WTC11 (cell line): ENCODE measurements at regions not wholly inside any gene's neighbourhood (a gene's known extent, or its start where the extent isn't known, plus 50 kb on each side); places are given as distances from the start of the nearest gene placed in this dataset.

Experiments
- ATAC-seq: fragments of 200-7000 bp; cut with Tn5 transposase; 2 replicates; pipeline ENCODE4 v1.10.0; 2021; ENCODE audit warnings: mild to moderate bottlenecking, moderate library complexity
- CTCF ChIA-PET: fragments of 300-600 bp; sonication (Branson Sonifier 250); formaldehyde crosslinking; loops from one replicate; lab custom pipeline; 2021; ENCODE audit warnings: antibody characterized with exemption; lab: Charles Lee
- POLR2A ChIA-PET: fragments of 350-600 bp; sonication (Branson Sonifier 250); formaldehyde crosslinking; loops from one replicate; lab custom pipeline; 2021; ENCODE audit warnings: antibody characterized with exemption; lab: Charles Lee
- DNase-seq: peaks from one replicate; pipeline ENCODE4 v3.0.0; 2021; ENCODE audit warnings: low spot score
- H3K27ac Mint-ChIP-seq: 2 replicates; pipeline ENCODE4 v1.8.0; 2021; ENCODE audit warnings: mixed read lengths
- H3K27me3 Mint-ChIP-seq: 2 replicates; pipeline ENCODE4 v1.8.0; 2021; ENCODE audit warnings: low read depth, mild to moderate bottlenecking, moderate library complexity, mixed read lengths
- H3K36me3 Mint-ChIP-seq: 2 replicates; pipeline ENCODE4 v1.8.0; 2021; ENCODE audit warnings: mixed read lengths
- H3K4me1 Mint-ChIP-seq: 2 replicates; pipeline ENCODE4 v1.8.0; 2022; ENCODE audit warnings: mixed read lengths
- H3K4me3 Mint-ChIP-seq: 2 replicates; pipeline ENCODE4 v1.8.0; 2021; ENCODE audit warnings: mild to moderate bottlenecking, moderate library complexity, mixed read lengths
- H3K9me3 Mint-ChIP-seq: 2 replicates; pipeline ENCODE4 v1.8.0; 2021; ENCODE audit warnings: mixed read lengths
- ATF1 ChIP-seq: sonication (generic); formaldehyde crosslinking; IDR thresholded peaks from 2 replicates; pipeline ENCODE4 v1.8.1; 2023; ENCODE audit warnings: mild to moderate bottlenecking, moderate library complexity, missing genetic modification reagents
- MAX ChIP-seq: sonication (generic); formaldehyde crosslinking; IDR thresholded peaks from 2 replicates; pipeline ENCODE4 v1.8.0; 2022; ENCODE audit warnings: mild to moderate bottlenecking, missing genetic modification reagents
- NR3C1 ChIP-seq: sonication (generic); formaldehyde crosslinking; conservative IDR thresholded peaks from 2 replicates; pipeline ENCODE4 v1.8.1; 2023; ENCODE audit warnings: low read depth, mild to moderate bottlenecking, missing genetic modification reagents
- SMAD4 ChIP-seq: sonication (generic); formaldehyde crosslinking; IDR thresholded peaks from 2 replicates; pipeline ENCODE4 v1.8.0; 2022; ENCODE audit warnings: mild to moderate bottlenecking, missing genetic modification reagents
- TCF7 ChIP-seq: sonication (generic); formaldehyde crosslinking; IDR thresholded peaks from 2 replicates; pipeline ENCODE4 v1.8.0; 2022; ENCODE audit warnings: mild to moderate bottlenecking, low read depth, missing genetic modification reagents, moderate library complexity
- TEAD1 ChIP-seq: sonication (generic); formaldehyde crosslinking; IDR thresholded peaks from 2 replicates; pipeline ENCODE4 v1.8.0; 2022; ENCODE audit warnings: mild to moderate bottlenecking, missing genetic modification reagents
- TEAD4 ChIP-seq: sonication (generic); formaldehyde crosslinking; IDR thresholded peaks from 2 replicates; pipeline ENCODE4 v1.8.0; 2022; ENCODE audit warnings: mild to moderate bottlenecking, missing genetic modification reagents
- TP53 ChIP-seq: sonication (generic); formaldehyde crosslinking; IDR thresholded peaks from 2 replicates; pipeline ENCODE4 v1.8.1; 2023; ENCODE audit warnings: mild to moderate bottlenecking, missing genetic modification reagents
- ZBTB43 ChIP-seq: sonication (generic); formaldehyde crosslinking; IDR thresholded peaks from 2 replicates; pipeline ENCODE4 v1.8.1; 2023; ENCODE audit warnings: mild to moderate bottlenecking, missing genetic modification reagents
- ZNF219 ChIP-seq: sonication (generic); formaldehyde crosslinking; IDR thresholded peaks from 2 replicates; pipeline ENCODE4 v1.8.0; 2023; ENCODE audit warnings: missing genetic modification reagents, mild to moderate bottlenecking, borderline replicate concordance
- ZNF281 ChIP-seq: sonication (generic); formaldehyde crosslinking; IDR thresholded peaks from 2 replicates; pipeline ENCODE4 v1.8.0; 2023; ENCODE audit warnings: mild to moderate bottlenecking, missing genetic modification reagents
- TF ChIP-seq, protein P1 (sequence below): sonication (generic); formaldehyde crosslinking; IDR thresholded peaks from 2 replicates; pipeline ENCODE4 v1.8.0; 2023; ENCODE audit warnings: missing genetic modification reagents, mild to moderate bottlenecking, borderline replicate concordance
- TF ChIP-seq, protein P2 (sequence below): sonication (generic); formaldehyde crosslinking; IDR thresholded peaks from 2 replicates; pipeline ENCODE4 v1.8.0; 2022; ENCODE audit warnings: missing genetic modification reagents
- TF ChIP-seq, protein P3 (sequence below): sonication (generic); formaldehyde crosslinking; IDR thresholded peaks from 2 replicates; pipeline ENCODE4 v1.8.1; 2023; ENCODE audit warnings: mild to moderate bottlenecking, missing genetic modification reagents, moderate library complexity
- TF ChIP-seq, protein P4 (sequence below): fragments of 250-450 bp; sonication (Bioruptor Pico); IDR thresholded peaks from 2 replicates; pipeline ENCODE4 v1.9.0; 2021; ENCODE audit warnings: mild to moderate bottlenecking
- TF ChIP-seq, protein P5 (sequence below): sonication (generic); formaldehyde crosslinking; IDR thresholded peaks from 2 replicates; pipeline ENCODE4 v1.8.0; 2022; ENCODE audit warnings: mild to moderate bottlenecking, missing genetic modification reagents
- TF ChIP-seq, protein P6 (sequence below): fragments of 250-450 bp; sonication (Bioruptor Pico); IDR thresholded peaks from 2 replicates; pipeline ENCODE4 v1.9.0; 2021; ENCODE audit warnings: moderate library complexity, mild to moderate bottlenecking, inconsistent platforms, borderline replicate concordance

DNA sequence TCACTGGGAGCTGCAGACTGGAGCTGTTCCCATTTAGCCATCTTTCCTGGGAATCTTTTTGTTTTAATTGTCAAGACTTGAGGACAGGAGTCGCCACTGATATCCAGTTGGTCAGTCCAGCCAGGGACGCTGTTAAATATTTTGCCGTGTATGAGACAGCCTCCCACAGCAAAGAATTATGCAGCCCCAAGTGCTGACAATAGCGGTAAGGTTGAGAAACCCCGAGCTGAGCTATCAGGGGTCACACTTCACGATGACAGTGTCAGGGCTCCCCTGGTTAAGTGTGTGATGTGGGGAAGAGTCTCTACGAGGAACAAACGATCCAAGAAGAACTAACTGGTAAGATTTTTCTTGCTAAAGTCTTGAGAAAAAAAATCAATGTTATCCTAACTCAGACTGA is 372.0 kb upstream of the MPDZ start:
- H3K27ac Mint-ChIP-seq: no peak overlapping the region
- TF ChIP-seq, protein P1, sequence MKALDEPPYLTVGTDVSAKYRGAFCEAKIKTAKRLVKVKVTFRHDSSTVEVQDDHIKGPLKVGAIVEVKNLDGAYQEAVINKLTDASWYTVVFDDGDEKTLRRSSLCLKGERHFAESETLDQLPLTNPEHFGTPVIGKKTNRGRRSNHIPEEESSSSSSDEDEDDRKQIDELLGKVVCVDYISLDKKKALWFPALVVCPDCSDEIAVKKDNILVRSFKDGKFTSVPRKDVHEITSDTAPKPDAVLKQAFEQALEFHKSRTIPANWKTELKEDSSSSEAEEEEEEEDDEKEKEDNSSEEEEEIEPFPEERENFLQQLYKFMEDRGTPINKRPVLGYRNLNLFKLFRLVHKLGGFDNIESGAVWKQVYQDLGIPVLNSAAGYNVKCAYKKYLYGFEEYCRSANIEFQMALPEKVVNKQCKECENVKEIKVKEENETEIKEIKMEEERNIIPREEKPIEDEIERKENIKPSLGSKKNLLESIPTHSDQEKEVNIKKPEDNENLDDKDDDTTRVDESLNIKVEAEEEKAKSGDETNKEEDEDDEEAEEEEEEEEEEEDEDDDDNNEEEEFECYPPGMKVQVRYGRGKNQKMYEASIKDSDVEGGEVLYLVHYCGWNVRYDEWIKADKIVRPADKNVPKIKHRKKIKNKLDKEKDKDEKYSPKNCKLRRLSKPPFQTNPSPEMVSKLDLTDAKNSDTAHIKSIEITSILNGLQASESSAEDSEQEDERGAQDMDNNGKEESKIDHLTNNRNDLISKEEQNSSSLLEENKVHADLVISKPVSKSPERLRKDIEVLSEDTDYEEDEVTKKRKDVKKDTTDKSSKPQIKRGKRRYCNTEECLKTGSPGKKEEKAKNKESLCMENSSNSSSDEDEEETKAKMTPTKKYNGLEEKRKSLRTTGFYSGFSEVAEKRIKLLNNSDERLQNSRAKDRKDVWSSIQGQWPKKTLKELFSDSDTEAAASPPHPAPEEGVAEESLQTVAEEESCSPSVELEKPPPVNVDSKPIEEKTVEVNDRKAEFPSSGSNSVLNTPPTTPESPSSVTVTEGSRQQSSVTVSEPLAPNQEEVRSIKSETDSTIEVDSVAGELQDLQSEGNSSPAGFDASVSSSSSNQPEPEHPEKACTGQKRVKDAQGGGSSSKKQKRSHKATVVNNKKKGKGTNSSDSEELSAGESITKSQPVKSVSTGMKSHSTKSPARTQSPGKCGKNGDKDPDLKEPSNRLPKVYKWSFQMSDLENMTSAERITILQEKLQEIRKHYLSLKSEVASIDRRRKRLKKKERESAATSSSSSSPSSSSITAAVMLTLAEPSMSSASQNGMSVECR (CRISPR knock-in tag): no peak
- no peak for TF ChIP-seq ATF1 (CRISPR knock-in tag)
- TF ChIP-seq, protein P2, sequence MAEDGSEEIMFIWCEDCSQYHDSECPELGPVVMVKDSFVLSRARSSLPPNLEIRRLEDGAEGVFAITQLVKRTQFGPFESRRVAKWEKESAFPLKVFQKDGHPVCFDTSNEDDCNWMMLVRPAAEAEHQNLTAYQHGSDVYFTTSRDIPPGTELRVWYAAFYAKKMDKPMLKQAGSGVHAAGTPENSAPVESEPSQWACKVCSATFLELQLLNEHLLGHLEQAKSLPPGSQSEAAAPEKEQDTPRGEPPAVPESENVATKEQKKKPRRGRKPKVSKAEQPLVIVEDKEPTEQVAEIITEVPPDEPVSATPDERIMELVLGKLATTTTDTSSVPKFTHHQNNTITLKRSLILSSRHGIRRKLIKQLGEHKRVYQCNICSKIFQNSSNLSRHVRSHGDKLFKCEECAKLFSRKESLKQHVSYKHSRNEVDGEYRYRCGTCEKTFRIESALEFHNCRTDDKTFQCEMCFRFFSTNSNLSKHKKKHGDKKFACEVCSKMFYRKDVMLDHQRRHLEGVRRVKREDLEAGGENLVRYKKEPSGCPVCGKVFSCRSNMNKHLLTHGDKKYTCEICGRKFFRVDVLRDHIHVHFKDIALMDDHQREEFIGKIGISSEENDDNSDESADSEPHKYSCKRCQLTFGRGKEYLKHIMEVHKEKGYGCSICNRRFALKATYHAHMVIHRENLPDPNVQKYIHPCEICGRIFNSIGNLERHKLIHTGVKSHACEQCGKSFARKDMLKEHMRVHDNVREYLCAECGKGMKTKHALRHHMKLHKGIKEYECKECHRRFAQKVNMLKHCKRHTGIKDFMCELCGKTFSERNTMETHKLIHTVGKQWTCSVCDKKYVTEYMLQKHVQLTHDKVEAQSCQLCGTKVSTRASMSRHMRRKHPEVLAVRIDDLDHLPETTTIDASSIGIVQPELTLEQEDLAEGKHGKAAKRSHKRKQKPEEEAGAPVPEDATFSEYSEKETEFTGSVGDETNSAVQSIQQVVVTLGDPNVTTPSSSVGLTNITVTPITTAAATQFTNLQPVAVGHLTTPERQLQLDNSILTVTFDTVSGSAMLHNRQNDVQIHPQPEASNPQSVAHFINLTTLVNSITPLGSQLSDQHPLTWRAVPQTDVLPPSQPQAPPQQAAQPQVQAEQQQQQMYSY: no peak
- TF ChIP-seq TCF7: no peak
- TF ChIP-seq ZNF219: no peak
- no peak for TF ChIP-seq MAX (CRISPR knock-in tag)
- no peak for TF ChIP-seq SMAD4
- no peak for TF ChIP-seq ZBTB43 (CRISPR knock-in tag)
- no peak for TF ChIP-seq ZNF281 (CRISPR knock-in tag)
- TF ChIP-seq TEAD4: no peak
- TF ChIP-seq, protein P3, sequence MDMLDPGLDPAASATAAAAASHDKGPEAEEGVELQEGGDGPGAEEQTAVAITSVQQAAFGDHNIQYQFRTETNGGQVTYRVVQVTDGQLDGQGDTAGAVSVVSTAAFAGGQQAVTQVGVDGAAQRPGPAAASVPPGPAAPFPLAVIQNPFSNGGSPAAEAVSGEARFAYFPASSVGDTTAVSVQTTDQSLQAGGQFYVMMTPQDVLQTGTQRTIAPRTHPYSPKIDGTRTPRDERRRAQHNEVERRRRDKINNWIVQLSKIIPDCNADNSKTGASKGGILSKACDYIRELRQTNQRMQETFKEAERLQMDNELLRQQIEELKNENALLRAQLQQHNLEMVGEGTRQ (CRISPR knock-in tag): no peak
- TF ChIP-seq, protein P4, sequence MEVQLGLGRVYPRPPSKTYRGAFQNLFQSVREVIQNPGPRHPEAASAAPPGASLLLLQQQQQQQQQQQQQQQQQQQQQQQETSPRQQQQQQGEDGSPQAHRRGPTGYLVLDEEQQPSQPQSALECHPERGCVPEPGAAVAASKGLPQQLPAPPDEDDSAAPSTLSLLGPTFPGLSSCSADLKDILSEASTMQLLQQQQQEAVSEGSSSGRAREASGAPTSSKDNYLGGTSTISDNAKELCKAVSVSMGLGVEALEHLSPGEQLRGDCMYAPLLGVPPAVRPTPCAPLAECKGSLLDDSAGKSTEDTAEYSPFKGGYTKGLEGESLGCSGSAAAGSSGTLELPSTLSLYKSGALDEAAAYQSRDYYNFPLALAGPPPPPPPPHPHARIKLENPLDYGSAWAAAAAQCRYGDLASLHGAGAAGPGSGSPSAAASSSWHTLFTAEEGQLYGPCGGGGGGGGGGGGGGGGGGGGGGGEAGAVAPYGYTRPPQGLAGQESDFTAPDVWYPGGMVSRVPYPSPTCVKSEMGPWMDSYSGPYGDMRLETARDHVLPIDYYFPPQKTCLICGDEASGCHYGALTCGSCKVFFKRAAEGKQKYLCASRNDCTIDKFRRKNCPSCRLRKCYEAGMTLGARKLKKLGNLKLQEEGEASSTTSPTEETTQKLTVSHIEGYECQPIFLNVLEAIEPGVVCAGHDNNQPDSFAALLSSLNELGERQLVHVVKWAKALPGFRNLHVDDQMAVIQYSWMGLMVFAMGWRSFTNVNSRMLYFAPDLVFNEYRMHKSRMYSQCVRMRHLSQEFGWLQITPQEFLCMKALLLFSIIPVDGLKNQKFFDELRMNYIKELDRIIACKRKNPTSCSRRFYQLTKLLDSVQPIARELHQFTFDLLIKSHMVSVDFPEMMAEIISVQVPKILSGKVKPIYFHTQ: no peak
- TF ChIP-seq, protein P5, sequence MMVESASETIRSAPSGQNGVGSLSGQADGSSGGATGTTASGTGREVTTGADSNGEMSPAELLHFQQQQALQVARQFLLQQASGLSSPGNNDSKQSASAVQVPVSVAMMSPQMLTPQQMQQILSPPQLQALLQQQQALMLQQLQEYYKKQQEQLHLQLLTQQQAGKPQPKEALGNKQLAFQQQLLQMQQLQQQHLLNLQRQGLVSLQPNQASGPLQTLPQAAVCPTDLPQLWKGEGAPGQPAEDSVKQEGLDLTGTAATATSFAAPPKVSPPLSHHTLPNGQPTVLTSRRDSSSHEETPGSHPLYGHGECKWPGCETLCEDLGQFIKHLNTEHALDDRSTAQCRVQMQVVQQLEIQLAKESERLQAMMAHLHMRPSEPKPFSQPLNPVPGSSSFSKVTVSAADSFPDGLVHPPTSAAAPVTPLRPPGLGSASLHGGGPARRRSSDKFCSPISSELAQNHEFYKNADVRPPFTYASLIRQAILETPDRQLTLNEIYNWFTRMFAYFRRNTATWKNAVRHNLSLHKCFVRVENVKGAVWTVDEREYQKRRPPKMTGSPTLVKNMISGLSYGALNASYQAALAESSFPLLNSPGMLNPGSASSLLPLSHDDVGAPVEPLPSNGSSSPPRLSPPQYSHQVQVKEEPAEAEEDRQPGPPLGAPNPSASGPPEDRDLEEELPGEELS (CRISPR knock-in tag): no peak
- TF ChIP-seq, protein P6, sequence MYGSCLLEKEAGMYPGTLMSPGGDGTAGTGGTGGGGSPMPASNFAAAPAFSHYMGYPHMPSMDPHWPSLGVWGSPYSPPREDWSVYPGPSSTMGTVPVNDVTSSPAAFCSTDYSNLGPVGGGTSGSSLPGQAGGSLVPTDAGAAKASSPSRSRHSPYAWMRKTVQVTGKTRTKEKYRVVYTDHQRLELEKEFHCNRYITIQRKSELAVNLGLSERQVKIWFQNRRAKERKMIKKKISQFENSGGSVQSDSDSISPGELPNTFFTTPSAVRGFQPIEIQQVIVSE: no peak
- TF ChIP-seq NR3C1 (CRISPR knock-in tag): no peak
- no peak for TF ChIP-seq TEAD1 (CRISPR knock-in tag)
- no peak for TF ChIP-seq TP53 (CRISPR knock-in tag)

More for the DNA sequence above, 372.0 kb upstream of the MPDZ start:
- ATAC-seq (no peak), DNase-seq (no peak)
- Mint-ChIP-seq H3K36me3 (no peaks in the 10 kb centered on the region; the same call in 1 of the 2 replicates), H3K4me3 (no peak overlapping the region), H3K4me1 (no peaks in the 10 kb centered on the region; the same call in 1 of the 2 replicates), H3K27me3 (no peaks in the 10 kb centered on the region), H3K9me3 (peaks cover 24% of the 10 kb centered on the region)
- CTCF ChIA-PET: no interaction called here
- POLR2A ChIA-PET: interaction anchor here (0.6 kb wide), 2 partner anchors 36 to 336 kb away, joined by 4 to 5 read pairs; no protein-coding TSS in a partner anchor
